ENCODE measurements at regions not wholly inside any gene's neighbourhood (a gene's known extent, or its start where the extent isn't known, plus 50 kb on each side); places are given as distances from the start of the nearest gene placed in this dataset.

- TF ChIP-seq, protein P1, sequence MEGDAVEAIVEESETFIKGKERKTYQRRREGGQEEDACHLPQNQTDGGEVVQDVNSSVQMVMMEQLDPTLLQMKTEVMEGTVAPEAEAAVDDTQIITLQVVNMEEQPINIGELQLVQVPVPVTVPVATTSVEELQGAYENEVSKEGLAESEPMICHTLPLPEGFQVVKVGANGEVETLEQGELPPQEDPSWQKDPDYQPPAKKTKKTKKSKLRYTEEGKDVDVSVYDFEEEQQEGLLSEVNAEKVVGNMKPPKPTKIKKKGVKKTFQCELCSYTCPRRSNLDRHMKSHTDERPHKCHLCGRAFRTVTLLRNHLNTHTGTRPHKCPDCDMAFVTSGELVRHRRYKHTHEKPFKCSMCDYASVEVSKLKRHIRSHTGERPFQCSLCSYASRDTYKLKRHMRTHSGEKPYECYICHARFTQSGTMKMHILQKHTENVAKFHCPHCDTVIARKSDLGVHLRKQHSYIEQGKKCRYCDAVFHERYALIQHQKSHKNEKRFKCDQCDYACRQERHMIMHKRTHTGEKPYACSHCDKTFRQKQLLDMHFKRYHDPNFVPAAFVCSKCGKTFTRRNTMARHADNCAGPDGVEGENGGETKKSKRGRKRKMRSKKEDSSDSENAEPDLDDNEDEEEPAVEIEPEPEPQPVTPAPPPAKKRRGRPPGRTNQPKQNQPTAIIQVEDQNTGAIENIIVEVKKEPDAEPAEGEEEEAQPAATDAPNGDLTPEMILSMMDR (IDR thresholded peaks at IDR 0.05; ENCODE audit: low read depth, low read length) = no peak
- no peak for DNase-seq (ENCODE audit: extremely low read depth, low read depth)
Observed at GRCh38 chr9:28810388-28811075, 1237.3 kb upstream of the C9orf72 start.

DNA sequence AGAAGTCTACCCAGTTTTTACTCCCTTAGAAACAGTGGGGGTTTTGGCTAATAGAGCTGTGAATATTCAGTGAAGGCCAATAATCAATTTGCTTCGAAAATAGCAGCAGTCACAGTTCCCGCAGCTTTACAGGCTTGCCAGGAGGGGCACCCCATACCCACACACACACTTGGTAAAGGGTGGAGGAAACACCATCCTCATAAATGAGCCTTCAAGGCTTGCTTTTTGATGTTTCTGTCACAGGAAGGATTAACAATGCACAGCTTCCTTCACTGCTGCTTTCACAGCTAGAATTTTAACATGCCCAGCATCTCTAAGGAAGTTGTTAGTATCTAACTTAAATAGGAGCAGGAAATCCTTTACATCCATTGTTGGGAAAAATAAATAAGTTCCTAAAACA lies 1247.5 kb upstream of the C9orf72 start:
- no peak for DNase-seq (ENCODE audit: extremely low read depth, low read depth)
- TF ChIP-seq, protein P1 (IDR thresholded peaks at IDR 0.05; ENCODE audit: low read depth, low read length) = no peak

- TF ChIP-seq, protein P1 (IDR thresholded peaks at IDR 0.05; ENCODE audit: low read depth, low read length) = no peak
- DNase-seq (ENCODE audit: extremely low read depth, low read depth) = no peak
Observed at GRCh38 chr9:28821240-28821639, 1248.0 kb upstream of the C9orf72 start.

DNA sequence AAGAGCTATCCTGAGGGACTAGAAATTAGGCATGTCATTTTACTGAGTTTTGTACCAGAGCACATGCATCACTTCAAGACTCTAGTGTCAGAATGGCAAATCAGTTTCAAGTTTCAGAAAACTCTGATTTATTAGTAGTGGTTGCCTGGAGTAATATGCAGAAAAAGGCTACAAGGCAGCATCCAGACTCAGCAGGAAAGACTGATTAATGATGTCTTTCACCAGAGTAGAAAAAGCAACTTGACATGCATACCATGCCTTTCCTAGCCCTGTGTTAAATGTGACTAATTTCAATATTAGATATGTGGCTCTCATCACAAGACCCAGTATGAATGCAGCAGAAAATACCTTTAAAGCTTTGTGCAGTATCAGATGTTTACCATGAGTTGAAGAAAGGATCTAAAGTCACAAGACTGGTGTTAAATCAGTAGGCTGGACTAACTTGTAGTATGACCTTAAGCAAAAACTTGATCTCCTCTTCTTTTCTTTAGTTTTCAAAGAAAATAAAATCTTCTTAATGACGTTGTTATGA lies 1251.2 kb upstream of the C9orf72 start:
- TF ChIP-seq, protein P1 (IDR thresholded peaks at IDR 0.05; ENCODE audit: low read depth, low read length) = no peak
- DNase-seq (ENCODE audit: extremely low read depth, low read depth) = no peak

- TF ChIP-seq, protein P1 (IDR thresholded peaks at IDR 0.05; ENCODE audit: low read depth, low read length) = no peak
- no peak for DNase-seq (ENCODE audit: extremely low read depth, low read depth)
Observed at GRCh38 chr9:28832168-28832770, 1259.0 kb upstream of the C9orf72 start.

DNA sequence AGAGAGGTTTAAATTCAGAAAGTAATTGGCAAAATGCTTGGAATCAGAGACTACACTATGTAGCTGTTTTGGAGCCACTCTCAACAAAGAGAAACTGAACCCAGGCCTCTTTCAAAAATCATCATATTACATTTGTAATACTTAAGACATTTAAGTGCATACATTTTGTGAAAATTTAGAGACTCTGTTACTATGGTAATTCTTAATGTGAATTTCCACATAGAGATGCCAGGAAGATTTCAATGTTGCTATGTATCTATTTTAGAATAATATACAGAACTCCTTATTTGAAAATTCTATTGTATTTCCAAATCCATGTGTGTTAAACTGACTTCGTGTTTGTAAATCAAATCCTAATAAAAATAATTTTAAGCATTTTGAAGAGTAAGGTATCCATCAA lies 1260.9 kb upstream of the C9orf72 start:
- TF ChIP-seq, protein P1 (IDR thresholded peaks at IDR 0.05; ENCODE audit: low read depth, low read length) = no peak
- DNase-seq (ENCODE audit: extremely low read depth, low read depth) = no peak

- no peak for DNase-seq (ENCODE audit: extremely low read depth, low read depth)
- TF ChIP-seq, protein P1 (IDR thresholded peaks at IDR 0.05; ENCODE audit: low read depth, low read length) = no peak
Observed at GRCh38 chr9:28839778-28840430, 1266.6 kb upstream of the C9orf72 start.

Data from AG09319 (cell line).